Fibroblast of skin of back (primary cell): ENCODE measurements at regions not wholly inside any gene's neighbourhood (a gene's known extent, or its start where the extent isn't known, plus 50 kb on each side); places are given as distances from the start of the nearest gene placed in this dataset.

Source experiments
- DNase-seq: peaks from one replicate; pipeline ENCODE4 v3.0.0-alpha.2; 2013

DNA sequence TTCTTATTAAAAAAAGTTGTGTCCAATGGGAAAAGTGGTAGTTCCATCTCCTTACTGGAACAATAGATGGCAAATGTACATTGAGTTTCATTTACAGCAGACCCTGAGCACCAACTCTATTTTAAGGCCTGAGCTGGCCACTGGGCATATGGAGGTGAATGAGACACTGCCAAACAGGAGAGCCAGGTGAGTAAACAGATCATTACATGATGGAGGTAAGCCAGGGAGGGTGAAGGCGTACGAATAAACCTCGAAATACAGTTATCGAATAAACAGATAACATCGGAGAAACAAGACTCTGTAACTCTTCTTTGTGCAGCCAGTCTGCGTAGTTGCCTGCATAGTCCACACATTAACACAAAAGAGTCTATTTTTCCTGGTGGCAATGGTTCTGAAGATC, 446.4 kb upstream of the KLF4 start:
- no peak for DNase-seq

DNA sequence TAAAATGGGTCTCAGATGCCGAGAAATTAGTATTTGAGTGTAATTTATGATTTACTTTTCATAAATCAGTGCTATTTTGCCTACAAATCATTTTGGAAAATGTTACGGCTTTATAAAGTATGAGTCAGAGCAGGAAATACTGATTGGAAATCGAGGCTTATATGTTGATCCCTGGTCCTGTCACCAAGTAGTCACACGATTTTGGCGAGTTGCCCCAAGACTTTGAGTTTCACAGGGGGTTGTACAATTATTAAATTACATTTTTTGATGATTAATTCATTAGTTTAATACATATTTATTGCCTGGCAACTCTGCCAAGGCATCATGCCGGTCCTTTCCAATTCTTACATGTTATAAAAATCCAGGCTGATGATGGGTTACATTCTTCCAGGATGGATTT, 443.9 kb upstream of the KLF4 start:
- DNase-seq: peak; percentile 47

DNA sequence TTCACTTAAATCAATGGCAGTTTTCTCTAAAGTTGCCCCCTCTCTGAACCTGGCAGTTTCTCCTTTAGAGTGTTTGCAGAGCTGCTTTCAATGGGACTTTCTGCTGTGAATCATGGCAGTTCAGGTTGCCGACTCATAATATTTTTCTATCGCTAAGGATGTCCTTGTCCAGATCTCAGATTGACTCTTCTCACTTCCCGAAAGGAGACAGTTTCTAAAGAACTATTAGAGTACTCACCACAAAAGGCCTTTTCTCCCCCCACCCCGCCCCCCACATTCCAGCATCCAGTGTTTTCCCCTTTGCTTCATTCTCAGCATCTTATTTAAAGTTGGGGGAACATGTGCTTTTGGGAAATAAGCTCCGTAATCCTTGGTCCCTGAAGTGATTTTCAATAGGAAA, 443.5 kb upstream of the KLF4 start:
- peak; percentile 74 for DNase-seq

DNA sequence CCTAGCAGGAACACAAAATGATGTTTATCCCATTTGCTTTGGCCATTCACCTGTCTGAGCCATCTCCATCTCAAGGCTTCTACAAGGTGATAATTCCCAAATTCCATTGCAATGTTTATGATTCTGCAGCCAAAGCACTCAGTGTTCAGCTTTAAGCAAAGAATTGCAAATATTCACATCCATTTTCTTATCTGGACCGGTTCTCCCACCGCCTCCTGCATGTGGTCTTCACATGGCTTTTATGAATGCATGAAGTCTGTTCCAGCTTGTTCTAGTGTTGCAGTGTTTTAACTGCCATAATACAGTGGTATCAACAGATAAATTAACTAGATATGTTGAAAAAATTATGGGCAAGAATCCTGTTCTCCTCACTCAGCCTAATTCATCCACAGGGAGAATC, 443.0 kb upstream of the KLF4 start:
- DNase-seq: peak; percentile 20

DNA sequence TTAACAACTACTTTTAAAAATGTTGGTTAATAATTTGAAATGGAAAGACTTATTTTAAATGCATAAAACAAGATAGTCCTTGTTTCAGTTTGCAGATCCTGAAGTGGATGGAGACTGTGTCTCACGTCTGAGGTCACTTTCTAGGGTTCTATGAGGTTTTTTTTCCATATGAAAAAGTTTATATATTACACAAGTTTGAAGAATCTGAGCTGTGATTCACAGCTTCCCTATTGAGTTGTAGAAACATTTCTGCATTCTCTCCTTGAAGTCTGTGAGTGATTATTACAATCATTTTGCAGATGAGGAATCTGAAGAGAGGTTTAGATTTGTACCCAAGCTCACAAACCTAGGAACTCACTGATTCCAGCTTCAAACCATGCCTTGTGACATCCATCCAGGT, 442.5 kb upstream of the KLF4 start:
- DNase-seq: peak; percentile 79

DNA sequence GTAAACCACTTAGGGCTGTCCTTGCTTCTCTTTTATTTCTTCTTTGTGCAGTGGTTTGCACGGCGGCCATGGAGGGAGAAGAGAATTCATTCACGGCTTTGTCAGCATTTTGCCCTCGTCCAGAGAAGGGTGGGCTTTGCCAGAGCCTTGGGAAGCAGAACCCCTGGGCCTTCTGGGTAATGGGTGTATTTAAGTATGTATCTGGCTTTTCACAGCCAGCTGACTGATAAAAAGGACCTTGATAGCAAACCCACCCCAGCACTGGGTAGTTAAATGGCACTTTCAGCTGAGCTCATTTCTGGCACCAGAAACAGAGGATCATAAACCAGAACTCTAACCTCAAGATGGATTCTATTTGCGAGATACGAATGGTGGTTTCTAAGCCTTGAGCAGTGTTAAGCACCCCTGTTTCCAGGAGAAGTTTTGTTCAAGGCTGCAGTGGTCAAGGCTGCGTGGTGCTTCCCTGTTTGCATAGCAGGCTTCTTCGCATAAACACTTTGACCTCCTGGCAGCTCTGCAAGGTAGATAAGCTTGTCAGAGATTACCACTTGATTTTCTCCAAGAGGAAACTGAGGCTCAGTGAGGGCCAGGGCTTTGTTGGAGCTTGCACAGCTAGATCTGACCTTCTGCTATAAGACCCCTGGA, 441.6 kb upstream of the KLF4 start:
- DNase-seq: no peak

DNA sequence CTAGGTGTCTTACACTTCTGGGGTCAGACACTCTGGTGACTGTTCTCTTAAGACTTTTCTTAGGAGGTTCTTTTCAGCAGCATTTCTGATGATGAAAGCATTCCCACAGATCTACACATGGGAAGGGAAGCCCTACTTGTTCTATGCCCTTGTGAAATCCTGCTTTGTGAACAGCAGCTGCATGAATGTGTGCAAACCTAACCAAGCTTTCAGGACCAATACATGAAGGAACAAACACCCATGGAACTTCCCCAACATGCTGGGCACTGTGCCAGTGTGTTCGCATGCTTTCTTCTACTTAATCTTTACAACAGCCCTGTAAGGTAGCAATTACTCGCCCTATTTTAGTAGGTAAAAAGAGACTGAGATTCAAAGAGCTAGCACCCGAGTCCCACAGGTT, 439.9 kb upstream of the KLF4 start:
- DNase-seq: peak; percentile 6

DNA sequence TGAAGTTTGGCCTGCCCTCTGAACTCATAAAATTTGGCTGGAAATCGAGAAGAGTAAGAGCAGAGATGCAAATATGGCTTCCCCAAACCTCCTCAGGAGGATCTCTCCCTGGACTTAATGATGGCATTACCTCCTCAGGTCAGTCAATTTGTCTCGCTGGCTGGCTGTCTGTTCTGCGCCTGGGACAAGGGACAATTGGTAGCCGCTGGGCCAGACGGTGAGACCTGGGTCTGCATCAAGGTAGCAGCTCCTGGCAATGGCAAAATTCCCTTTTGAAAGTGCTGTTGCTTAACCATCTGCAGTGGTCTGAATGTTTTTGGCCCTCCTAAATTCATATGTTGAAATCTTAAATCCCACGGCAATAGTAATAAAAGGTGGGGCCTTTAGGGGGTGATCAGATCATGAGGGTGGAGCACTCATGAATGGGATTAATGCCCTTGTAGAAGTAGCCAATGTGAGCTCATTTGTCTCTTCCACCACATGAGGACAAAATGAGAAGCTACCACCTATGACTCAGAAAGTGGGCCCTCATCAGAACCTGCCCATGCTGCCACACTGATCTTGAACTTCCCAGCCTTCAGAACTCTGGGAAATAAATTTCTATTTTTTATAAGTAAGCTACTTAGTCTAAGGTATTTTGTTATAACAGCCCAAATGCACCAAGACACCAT, 439.3 kb upstream of the KLF4 start:
- no peak for DNase-seq

DNA sequence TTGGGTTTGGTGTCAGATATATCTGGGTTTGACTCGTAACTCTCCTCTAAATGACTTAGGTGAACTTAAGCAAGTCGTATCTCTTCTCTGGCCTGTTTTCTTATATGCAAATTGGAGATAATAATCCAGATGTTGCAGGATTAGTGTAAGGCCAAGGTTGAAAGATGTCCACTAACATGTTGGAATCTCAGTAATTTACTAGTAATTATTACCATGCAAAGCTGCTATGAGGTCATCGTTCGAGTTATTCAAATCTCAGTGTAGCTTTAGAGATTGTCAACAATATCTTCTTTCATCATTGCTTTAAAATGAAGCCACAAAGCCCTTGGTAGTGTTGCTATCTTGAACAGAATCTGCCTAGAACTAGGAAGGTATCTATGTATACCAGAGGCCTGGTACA, 437.7 kb upstream of the KLF4 start:
- no peak for DNase-seq

DNA sequence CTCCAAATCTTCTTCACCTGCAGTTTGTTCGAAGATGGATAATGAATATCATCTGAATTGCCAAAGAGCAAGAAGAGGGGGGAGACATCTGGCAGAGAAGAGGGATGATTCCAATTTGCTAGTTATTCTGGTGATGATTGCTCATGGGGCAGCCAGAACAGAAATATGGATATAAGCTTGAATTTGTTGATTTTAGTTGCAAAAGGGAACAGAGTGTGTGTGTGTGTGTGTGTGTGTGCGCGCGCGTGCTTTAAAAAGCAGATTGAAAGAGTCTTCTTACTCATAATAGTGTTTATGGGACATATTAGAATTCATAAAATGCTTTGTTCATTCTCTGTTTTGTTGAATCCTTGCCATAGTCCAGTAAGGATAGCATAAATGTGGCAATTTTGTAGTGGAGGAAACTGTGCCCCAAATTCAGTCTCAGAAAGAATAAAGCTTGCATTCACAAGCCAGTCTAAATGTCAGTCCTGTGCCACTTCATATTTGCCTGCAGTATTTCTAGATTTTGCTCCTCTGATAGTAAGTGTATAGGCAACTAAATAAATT, 436.3 kb upstream of the KLF4 start:
- DNase-seq: no peak

DNA sequence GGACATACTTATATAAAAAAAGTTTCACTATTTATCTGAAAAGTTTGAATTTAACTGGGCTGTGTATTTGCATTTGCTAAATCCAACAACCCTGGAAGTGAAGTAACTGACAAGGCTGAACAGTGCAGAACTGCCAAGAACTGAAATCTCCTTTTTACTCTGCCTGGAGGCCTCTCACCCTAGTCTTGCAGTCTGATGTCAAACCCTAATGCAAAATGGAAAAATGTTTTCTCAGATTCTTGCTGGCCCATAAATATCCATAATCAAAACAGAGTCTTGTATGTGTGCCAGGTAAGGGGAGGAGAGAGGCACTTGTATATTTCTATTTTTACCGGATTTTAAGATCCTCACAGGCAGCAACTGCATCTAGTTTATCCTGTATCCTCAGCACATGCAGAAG, 432.7 kb upstream of the KLF4 start:
- DNase-seq: no peak

DNA sequence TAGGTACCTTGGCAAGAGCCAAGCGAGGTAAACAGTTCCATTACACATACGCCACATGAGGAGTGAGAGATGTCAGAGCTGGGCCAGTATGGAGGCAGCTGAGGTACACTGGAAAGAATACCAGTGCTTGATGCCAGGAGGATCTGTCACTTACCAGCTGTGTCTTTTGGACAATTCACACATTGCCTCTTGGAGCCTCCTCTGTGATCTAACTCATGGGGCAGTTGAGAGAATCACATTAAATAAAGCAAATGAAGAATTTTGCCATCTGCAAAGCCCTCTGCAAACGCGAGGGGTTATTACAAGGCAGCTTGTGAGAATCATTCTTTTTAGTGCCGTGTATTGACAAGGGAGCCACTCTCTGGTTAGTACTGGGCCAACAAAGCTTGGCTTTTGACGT, 429.7 kb upstream of the KLF4 start:
- DNase-seq: no peak

DNA sequence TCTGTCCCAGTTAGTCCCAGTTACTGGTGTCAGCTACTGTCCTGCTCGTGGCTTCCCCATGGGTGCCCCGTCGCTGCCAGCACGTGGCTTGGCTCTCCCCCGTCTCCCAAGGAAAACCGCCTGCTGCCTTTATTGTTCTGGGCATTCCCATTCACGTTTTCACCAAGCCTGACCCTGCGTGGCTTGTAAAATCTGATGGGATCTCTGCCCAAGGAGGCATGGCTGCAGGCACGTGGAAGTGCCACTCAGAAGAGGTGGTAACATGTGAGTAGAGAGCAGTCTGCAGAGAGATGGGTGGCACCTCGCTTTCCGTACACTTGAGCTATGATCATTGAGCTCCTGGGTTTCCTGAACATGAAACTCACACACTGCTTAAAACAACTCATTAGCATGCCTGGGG, 429.2 kb upstream of the KLF4 start:
- DNase-seq: no peak

DNA sequence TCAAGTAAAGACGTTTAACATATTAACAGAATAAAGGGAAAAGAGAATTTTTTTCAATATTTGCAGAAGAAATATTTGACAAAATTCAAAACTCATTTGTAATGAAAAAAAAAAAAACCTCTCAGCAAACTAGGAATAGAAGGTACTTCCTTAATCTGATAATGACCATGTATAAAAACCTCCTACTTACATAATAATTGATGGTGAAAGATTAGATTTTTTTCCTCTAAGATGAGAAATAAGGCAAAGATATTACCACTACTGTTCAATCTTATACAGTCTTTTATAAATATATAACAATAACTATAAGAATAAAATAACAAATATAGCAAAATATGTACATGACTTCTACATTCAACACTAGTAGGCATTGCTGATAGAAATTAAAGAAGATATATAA, 424.6 kb upstream of the KLF4 start:
- DNase-seq: no peak

DNA sequence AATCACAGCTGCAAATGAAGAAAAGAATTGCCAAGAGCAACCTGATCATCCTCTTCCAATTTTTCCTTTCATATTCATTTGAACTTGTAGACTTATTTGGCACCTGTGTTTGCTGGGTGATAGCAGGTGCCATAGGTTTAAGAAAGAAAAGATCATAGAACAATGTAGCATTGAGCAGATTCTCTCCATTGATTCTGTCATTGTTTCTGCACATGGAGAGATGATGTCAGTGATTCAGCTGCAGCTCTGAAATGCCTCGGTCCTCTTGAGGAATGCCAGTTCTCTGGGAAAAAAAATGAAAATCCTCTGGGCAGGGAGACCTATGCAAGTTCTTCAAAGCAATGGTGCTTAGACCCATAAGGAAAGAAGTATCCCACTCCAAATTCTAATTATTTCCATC, 418.1 kb upstream of the KLF4 start:
- DNase-seq: peak; percentile 15

DNA sequence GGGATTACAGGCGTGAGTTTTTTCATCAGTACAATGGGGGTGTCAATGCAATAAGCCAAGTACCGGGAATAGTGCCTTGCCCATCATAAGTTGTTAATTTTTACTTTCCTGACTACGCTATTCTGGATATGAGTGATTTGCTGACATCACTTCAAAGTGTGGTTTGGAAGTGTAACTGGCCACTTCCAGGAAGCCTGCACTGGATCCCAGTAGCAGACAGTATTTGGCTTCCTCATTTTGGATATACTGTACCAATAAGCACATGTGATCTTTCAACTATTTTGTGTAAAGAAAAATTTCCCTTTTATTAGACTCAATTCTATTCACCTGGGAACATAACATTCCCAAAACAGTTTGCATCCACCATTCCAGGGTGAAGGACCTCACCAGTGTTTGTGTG, 417.7 kb upstream of the KLF4 start:
- no peak for DNase-seq

DNA sequence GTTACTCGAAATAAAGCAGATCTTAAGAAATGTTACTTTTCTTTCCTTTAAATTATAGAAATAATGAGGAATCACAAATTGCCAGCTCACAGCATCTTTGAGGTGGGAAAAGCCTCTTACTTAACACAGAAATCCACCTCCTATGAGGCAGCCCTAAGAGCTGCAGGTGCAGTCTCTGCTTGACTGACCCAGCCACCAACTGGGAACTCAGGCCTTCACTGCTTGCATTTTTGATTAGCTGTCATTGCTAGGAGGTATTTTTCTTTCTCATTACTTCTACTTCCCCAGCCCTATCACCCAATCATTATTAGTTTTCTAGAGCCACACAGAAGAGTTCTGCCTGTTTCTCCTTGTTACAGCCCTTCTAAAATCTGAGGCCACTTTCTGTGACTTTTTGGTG, 416.5 kb upstream of the KLF4 start:
- no peak for DNase-seq

DNA sequence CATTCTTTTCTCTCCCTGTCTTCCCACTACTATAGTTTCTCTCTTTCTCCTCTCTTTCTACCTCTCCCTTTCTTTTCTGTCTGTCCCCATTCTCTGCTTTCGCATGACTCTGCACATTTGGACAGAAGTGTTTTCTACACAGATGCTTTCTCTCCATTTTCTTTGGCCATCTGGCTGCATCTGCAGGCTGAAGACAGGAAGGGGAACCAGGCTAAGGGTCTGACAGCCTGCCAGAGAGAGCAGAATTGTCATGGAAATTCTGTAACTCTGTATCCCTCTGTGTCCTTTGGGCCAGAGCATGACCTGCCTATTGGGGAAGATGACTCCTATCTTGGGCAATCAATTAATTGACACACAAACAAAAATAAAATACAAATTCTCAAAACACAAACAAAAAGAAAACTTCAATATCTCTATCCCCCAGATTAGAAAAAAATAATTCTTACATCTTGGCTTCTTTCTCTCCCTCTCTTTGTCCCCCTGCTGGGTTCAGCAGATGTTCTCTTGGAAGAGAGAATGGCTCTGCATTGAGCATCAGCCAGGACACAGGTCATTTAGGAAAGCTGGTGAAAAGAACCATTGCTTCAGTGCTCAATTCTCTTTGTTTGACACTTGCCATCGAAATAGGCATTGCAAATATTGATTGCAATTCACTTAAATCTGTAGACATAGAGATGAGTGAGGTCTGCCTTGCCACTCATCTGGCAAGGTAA, 415.9 kb upstream of the KLF4 start:
- DNase-seq: no peak

DNA sequence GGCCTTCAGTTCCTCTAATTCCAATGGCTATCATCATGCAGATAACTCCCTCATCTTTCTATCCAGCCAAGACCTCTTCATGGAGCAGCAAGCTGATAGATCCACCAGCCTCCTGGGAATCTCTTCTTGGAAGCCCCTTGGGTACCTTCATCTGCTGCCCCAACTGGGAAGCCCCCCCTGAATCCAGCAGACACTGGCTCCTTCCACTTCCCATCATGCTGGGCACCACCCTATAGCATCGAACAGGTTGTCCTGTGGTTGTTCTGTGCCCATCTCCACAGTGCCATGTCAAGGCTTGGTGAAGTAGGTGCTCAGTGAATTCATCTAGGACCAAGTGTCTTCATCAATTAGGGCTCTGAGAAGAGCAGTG, 410.4 kb upstream of the KLF4 start:
- DNase-seq: no peak

DNA sequence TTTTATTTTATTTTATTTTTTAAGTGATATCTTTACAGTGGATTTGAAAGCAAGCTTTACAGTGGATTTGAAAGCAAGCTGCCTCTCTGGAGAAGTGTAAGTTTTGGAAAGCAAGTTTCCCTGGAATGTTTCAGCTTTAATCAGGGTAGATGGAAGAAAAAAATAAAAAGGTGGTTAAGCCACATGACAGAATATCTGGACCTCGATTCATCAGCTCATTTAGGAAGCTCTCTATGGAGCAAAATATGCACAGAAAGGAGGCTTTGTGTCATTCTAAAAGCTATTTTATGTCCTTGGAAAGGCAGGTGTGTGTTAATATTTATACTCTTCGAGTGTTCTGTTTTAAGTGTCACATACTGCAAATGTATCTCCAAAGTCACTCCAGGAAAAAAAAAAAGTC, 409.2 kb upstream of the KLF4 start:
- no peak for DNase-seq

DNA sequence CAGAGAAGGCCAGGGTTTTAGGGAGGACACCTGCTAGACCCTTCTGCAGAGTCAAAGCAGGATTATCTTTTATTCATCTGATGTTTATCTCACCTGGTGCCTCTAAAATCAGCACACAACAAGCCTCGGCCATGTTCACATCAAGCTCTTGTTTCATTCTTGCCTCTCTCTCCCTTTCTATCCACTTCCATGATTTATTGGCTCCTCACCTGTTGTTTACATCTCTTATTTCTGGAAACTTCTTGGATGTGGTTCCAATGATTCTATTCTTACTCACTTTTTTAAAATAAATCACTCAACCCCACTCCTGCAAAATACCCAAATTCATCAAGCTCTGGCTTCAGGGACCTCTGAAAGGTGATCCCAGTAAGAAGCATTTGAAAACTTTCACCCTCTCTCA, 407.0 kb upstream of the KLF4 start:
- no peak for DNase-seq

DNA sequence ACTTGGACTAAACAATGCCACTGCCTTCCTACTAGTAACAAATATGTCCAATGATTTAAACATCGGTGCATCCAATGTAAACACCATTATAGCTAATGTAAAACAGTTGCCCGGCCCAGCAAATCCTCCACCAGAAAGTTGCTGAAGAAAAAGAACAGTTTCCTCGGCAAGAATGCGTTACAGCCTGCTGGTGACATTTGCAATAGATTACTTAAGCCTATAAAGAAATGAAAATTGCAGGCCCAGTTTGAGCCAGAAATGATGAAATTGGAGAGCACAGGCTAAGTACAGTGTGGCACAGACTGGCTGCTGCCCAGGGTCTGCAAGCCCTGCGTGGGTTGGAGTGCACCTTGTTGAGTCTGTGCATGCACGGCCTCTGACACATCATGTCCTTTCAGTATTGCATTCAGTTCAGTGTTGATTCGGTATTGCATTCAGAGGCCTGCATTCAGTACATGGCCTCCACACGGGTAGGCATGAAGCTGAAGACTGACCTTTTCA, 406.0 kb upstream of the KLF4 start:
- DNase-seq: no peak

DNA sequence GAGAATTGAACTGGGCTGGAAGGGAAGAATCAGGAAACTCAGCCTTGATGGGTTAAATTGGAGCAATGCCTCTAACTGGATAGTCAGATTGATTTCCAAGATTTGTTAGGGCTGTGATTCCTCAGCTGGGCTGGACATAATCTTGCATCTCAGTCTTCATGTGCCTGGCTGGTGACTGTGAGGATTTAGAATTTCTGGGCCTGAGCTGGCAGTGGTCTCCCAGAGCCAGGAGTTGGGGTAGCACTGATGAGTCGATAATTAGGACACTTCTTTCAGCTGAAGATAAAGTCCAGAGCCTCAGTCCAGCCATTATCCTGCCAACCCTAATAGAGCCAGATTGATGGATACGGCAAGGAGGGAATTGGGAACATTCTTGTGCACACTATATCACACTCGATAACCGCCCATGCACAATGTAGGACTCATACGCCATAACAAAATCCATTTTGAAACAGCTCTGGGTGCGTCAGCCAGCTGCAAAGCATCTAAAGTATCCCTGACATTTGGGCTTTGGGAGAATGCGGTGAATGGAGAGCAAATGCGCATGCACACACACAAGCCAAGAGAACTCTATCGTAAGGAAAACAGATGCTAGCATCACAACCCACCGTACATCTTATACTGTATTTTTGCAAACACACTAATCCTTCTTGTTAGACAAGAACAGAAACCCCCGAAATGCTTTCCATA, 405.1 kb upstream of the KLF4 start:
- DNase-seq: peak; percentile 82
